ENCODE measurements at regions not wholly inside any gene's neighbourhood (a gene's known extent, or its start where the extent isn't known, plus 50 kb on each side); places are given as distances from the start of the nearest gene placed in this dataset.

DNA sequence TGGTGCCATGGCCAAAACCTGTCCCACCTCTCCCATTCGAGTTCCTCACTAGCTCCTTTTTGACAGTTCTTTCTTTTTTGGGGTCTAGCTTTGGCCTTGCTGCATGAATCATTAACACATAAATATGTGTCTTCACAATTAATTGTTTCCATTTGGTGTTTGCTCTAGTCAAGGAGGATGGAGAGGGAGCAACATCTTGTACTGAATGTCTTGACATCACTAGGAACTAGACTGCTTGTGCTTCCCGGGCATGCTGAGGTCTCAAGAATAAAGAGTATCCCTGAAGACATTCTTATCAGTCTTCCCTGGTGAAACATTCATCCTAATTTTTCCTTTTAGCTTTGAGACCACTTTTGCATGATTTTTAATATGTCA, 77.0 kb upstream of the ESR1 start:
- DNase-seq (ENCODE audit: low read depth), result no peak

DNA sequence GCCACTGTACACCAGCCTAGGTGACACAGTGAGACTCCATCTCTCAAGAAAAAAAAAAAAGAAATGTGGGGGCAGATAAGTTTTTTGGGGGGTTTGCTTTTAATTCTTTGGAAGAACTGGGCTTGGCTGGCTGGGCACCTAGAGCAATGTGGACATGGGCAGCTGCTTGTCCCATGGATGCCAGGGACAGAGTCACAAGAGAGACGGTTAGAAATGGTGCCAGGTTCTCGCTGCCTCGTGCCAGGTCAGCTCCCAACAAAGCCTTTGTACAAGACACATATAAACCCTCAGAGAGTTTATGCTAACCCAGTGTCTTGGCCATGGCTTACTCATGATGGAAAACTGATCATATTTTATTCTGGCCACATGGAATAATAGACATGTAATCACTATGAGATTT, 76.2 kb upstream of the ESR1 start:
- DNase-seq (ENCODE audit: low read depth), result no peak
- TF ChIP-seq, protein P1, sequence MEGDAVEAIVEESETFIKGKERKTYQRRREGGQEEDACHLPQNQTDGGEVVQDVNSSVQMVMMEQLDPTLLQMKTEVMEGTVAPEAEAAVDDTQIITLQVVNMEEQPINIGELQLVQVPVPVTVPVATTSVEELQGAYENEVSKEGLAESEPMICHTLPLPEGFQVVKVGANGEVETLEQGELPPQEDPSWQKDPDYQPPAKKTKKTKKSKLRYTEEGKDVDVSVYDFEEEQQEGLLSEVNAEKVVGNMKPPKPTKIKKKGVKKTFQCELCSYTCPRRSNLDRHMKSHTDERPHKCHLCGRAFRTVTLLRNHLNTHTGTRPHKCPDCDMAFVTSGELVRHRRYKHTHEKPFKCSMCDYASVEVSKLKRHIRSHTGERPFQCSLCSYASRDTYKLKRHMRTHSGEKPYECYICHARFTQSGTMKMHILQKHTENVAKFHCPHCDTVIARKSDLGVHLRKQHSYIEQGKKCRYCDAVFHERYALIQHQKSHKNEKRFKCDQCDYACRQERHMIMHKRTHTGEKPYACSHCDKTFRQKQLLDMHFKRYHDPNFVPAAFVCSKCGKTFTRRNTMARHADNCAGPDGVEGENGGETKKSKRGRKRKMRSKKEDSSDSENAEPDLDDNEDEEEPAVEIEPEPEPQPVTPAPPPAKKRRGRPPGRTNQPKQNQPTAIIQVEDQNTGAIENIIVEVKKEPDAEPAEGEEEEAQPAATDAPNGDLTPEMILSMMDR (IDR thresholded peaks at IDR 0.05; ENCODE audit: control insufficient read depth, extremely low read depth, insufficient read depth), result no peak
- no peak overlapping the region for H3K4me3 ChIP-seq (ENCODE audit: low read depth, low read length)

More for the DNA sequence above, 77.0 kb upstream of the ESR1 start:
- H3K4me3 ChIP-seq (ENCODE audit: low read depth, low read length), result no peak overlapping the region
- TF ChIP-seq, protein P1 (IDR thresholded peaks at IDR 0.05; ENCODE audit: control insufficient read depth, extremely low read depth, insufficient read depth), result no peak

DNA sequence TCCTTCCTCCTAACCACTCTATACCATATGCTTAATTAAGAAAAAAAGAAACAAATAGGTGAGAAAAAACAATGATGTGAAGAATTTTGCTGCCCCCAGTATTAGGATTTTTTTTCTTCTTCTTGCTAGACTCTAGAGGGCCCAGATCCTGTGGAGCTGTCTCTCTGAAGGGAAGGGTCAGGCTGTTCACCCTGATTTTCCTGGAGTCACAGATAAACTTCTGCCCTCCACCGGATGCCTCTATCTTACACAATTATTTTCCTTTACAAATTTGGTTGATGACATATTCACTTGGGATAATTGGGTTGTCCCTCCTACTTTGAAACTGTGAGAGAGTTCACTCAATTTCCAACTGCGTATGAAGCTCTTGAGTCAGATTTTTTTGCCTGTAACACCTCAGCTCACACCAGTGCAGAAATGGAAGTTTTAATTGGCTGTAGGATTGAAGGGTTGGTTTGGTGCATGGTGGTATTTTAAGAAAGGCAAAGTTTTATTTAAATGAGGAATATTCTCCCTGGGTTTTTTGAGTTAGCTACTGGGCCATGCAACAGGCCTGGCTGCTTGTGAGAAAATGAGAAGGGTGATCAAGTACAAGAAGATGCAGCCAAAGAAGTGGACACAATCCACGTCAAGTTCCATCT, 73.7 kb upstream of the ESR1 start:
- TF ChIP-seq, protein P1 (IDR thresholded peaks at IDR 0.05; ENCODE audit: control insufficient read depth, extremely low read depth, insufficient read depth), result no peak
- no peak for DNase-seq (ENCODE audit: low read depth)
- no peak overlapping the region for H3K4me3 ChIP-seq (ENCODE audit: low read depth, low read length)

DNA sequence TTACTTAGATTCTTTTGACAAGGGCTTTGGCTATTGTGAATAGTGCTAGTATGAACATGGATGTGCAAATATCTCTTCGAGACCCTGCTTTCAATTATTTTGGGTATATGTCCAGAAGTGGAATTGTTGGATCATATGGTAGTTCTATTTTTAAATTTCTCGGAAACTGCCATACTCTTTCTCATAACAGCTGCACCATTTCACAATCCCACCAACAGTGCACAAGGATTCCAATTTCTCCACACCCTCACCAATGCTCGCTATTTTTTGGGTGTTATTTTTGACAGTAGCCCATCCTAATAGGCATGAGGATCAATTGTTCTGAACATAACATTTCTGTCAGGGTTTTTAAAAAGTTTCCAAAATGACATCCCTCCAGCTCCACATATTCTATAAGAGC, 69.2 kb upstream of the ESR1 start:
- H3K4me3 ChIP-seq (ENCODE audit: low read depth, low read length), result no peak overlapping the region
- DNase-seq (ENCODE audit: low read depth), result no peak
- TF ChIP-seq, protein P1 (IDR thresholded peaks at IDR 0.05; ENCODE audit: control insufficient read depth, extremely low read depth, insufficient read depth), result no peak

DNA sequence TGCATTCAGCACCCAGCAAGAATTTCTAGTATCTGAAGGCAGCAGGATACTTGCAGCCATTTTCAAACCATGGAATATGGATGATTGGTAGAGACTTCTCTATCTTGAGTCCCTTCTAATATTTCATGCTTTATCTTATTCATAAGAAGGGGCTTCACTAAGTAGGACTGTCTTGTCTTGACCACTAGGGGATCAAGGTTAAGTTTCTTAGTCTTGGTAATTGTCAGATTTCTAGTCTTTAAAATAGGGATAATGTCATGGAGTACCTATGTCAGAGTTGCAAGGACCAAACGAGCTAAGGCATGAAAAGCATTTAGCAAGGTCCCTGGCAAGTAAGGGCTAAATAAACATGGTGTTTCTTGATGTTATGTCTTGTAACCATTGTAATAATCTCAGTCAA, 68.5 kb upstream of the ESR1 start:
- no peak overlapping the region for H3K4me3 ChIP-seq (ENCODE audit: low read depth, low read length)
- TF ChIP-seq, protein P1 (IDR thresholded peaks at IDR 0.05; ENCODE audit: control insufficient read depth, extremely low read depth, insufficient read depth), result no peak
- DNase-seq (ENCODE audit: low read depth), result no peak

DNA sequence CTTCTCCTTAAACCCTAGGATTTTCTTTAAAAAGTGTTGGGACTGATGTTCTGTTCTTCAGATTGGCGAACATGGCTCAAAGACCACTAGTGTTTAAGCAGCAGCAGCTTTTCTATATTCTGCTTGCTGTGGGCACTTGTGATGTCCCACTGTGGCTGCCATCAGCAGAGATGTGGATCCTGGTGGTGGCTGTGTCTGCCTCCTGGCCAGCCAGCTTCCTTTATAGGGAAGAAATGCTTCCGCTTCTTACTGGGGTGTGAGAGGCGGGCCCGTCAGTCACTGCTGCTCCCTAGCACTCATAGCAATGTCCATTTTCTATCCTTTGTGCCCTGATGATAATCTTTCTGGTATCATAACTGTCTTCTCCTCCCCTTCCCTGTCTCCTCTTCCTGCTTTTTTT, 66.7 kb upstream of the ESR1 start:
- no peak overlapping the region for H3K4me3 ChIP-seq (ENCODE audit: low read depth, low read length)
- TF ChIP-seq, protein P1 (IDR thresholded peaks at IDR 0.05; ENCODE audit: control insufficient read depth, extremely low read depth, insufficient read depth), result no peak
- DNase-seq (ENCODE audit: low read depth), result no peak

DNA sequence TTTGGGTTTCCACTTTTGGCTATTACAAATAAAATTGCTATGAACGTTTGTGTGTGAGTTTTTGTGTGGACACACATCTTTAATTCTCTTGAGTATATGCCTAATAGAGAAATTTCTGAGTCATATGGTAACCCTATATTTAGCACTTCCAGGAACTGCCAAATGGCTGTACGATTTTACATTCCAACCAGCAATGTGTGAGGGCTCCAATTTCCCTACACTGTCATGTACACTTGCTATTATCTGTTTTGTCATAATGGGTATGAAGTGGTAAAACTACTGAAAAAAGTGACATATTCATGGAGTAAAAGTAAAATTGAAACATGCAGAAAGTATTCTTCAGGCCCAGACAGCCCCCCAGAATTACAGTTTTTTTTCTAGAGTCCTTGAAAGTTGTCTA, 59.6 kb upstream of the ESR1 start:
- no peak overlapping the region for H3K4me3 ChIP-seq (ENCODE audit: low read depth, low read length)
- no peak for DNase-seq (ENCODE audit: low read depth)
- TF ChIP-seq, protein P1 (IDR thresholded peaks at IDR 0.05; ENCODE audit: control insufficient read depth, extremely low read depth, insufficient read depth), result no peak
